ENCODE measurements at regions not wholly inside any gene's neighbourhood (a gene's known extent, or its start where the extent isn't known, plus 50 kb on each side); places are given as distances from the start of the nearest gene placed in this dataset.

GRCh38 chr9:23278561-23278960, 547.5 kb downstream of the ELAVL2 start:
- no peak overlapping the region for H3K4me3 ChIP-seq (ENCODE audit: low read depth, low read length)
- H3K27me3 ChIP-seq (ENCODE audit: insufficient read depth, low read length), result no peaks in the 10 kb centered on the region
- no peak overlapping the region for H2AFZ ChIP-seq (ENCODE audit: insufficient read depth, low read length, poor library complexity)
- H3K9ac ChIP-seq (ENCODE audit: low read length), result no peak overlapping the region
- H3K18ac ChIP-seq (ENCODE audit: low read length), result no peak overlapping the region
- no peaks in the 10 kb centered on the region for H3K79me2 ChIP-seq (ENCODE audit: control insufficient read depth, insufficient read depth, low read length, poor library complexity)
- H3K79me1 ChIP-seq (ENCODE audit: low read length), result no peaks in the 10 kb centered on the region
- H4K8ac ChIP-seq (ENCODE audit: low read depth, low read length), result no peak overlapping the region
- no peak overlapping the region for H2AK5ac ChIP-seq (ENCODE audit: low read length)
- H3K23ac ChIP-seq (ENCODE audit: low read length), result no peak overlapping the region
- no peak overlapping the region for H3K27ac ChIP-seq (ENCODE audit: low read depth, low read length)
- no peak overlapping the region for H2BK12ac ChIP-seq (ENCODE audit: low read length)
- H3K4me1 ChIP-seq (ENCODE audit: control insufficient read depth in 1 of 2, insufficient read depth in 2 of 2, low read length in 2 of 2), result no peaks in the 10 kb centered on the region
- H3K14ac ChIP-seq (ENCODE audit: low read length), result no peak overlapping the region
- H3K4ac ChIP-seq (ENCODE audit: low read depth, low read length), result no peak overlapping the region
- H4K12ac ChIP-seq (ENCODE audit: low read depth, low read length), result no peak overlapping the region
- no peaks in the 10 kb centered on the region for H3K9me3 ChIP-seq (ENCODE audit: insufficient read depth, low read depth, low read length)
- no peak for DNase-seq
- no peak overlapping the region for H2BK5ac ChIP-seq (ENCODE audit: low read depth, low read length, poor library complexity)
- no peak overlapping the region for H3K4me2 ChIP-seq (ENCODE audit: low read length)
- no peak overlapping the region for H2BK120ac ChIP-seq (ENCODE audit: insufficient read depth, low read length, poor library complexity)
- no peak overlapping the region for H4K91ac ChIP-seq (ENCODE audit: low read depth, low read length)
- H3K36me3 ChIP-seq (ENCODE audit: control insufficient read depth in 1 of 2, insufficient read depth in 2 of 2, low read length in 2 of 2), result no peaks in the 10 kb centered on the region

GRCh38 chr9:23287390-23287789, 538.6 kb downstream of the ELAVL2 start:
- DNase-seq, result no peak
- Histone ChIP-seq H4K8ac (ENCODE audit: low read depth, low read length) (no peak overlapping the region), H3K27me3 (ENCODE audit: insufficient read depth, low read length) (no peaks in the 10 kb centered on the region), H3K4me3 (ENCODE audit: low read depth, low read length) (no peak overlapping the region), H2AK5ac (ENCODE audit: low read length) (no peak overlapping the region), H4K91ac (ENCODE audit: low read depth, low read length) (no peak overlapping the region), H3K79me2 (ENCODE audit: control insufficient read depth, insufficient read depth, low read length, poor library complexity) (no peaks in the 10 kb centered on the region), H2BK5ac (ENCODE audit: low read depth, low read length, poor library complexity) (no peak overlapping the region), H2BK120ac (ENCODE audit: insufficient read depth, low read length, poor library complexity) (no peak overlapping the region), H3K9me3 (ENCODE audit: insufficient read depth, low read depth, low read length) (no peaks in the 10 kb centered on the region), H2BK12ac (ENCODE audit: low read length) (no peak overlapping the region), H3K23ac (ENCODE audit: low read length) (no peak overlapping the region), H4K12ac (ENCODE audit: low read depth, low read length) (no peak overlapping the region), H3K27ac (ENCODE audit: low read depth, low read length) (no peak overlapping the region), H2AFZ (ENCODE audit: insufficient read depth, low read length, poor library complexity) (no peak overlapping the region), H3K4ac (ENCODE audit: low read depth, low read length) (no peak overlapping the region), H3K18ac (ENCODE audit: low read length) (no peak overlapping the region), H3K36me3 (ENCODE audit: control insufficient read depth in 1 of 2, insufficient read depth in 2 of 2, low read length in 2 of 2) (no peaks in the 10 kb centered on the region), H3K79me1 (ENCODE audit: low read length) (no peaks in the 10 kb centered on the region), H3K4me1 (ENCODE audit: control insufficient read depth in 1 of 2, insufficient read depth in 2 of 2, low read length in 2 of 2) (no peaks in the 10 kb centered on the region), H3K9ac (ENCODE audit: low read length) (no peak overlapping the region), H3K14ac (ENCODE audit: low read length) (no peak overlapping the region), H3K4me2 (ENCODE audit: low read length) (no peak overlapping the region)
- no CpG with 5 or more reads among the region's 1 CpG for WGBS (ENCODE audit: extremely low coverage, insufficient coverage, insufficient read length)

- Histone ChIP-seq H2AFZ (ENCODE audit: insufficient read depth, low read length, poor library complexity) (no peak overlapping the region), H3K9me3 (ENCODE audit: insufficient read depth, low read depth, low read length) (no peaks in the 10 kb centered on the region), H2AK5ac (ENCODE audit: low read length) (no peak overlapping the region), H4K91ac (ENCODE audit: low read depth, low read length) (no peak overlapping the region), H2BK120ac (ENCODE audit: insufficient read depth, low read length, poor library complexity) (no peak overlapping the region), H3K14ac (ENCODE audit: low read length) (no peak overlapping the region), H2BK12ac (ENCODE audit: low read length) (no peak overlapping the region), H3K4me2 (ENCODE audit: low read length) (no peak overlapping the region), H3K79me1 (ENCODE audit: low read length) (no peaks in the 10 kb centered on the region), H3K36me3 (ENCODE audit: control insufficient read depth in 1 of 2, insufficient read depth in 2 of 2, low read length in 2 of 2) (no peaks in the 10 kb centered on the region), H3K9ac (ENCODE audit: low read length) (no peak overlapping the region), H3K79me2 (ENCODE audit: control insufficient read depth, insufficient read depth, low read length, poor library complexity) (no peaks in the 10 kb centered on the region), H3K4me1 (ENCODE audit: control insufficient read depth in 1 of 2, insufficient read depth in 2 of 2, low read length in 2 of 2) (no peaks in the 10 kb centered on the region), H3K23ac (ENCODE audit: low read length) (no peak overlapping the region), H3K27me3 (ENCODE audit: insufficient read depth, low read length) (no peaks in the 10 kb centered on the region), H3K4me3 (ENCODE audit: low read depth, low read length) (no peak overlapping the region), H4K12ac (ENCODE audit: low read depth, low read length) (no peak overlapping the region), H3K4ac (ENCODE audit: low read depth, low read length) (no peak overlapping the region), H3K18ac (ENCODE audit: low read length) (no peak overlapping the region), H2BK5ac (ENCODE audit: low read depth, low read length, poor library complexity) (no peak overlapping the region), H4K8ac (ENCODE audit: low read depth, low read length) (no peak overlapping the region), H3K27ac (ENCODE audit: low read depth, low read length) (no peak overlapping the region)
- DNase-seq, result no peak
- WGBS (ENCODE audit: extremely low coverage, insufficient coverage, insufficient read length), result no CpG with 5 or more reads among the region's 4 CpGs
Measured at GRCh38 chr9:23288545-23288944, 537.5 kb downstream of the ELAVL2 start.

GRCh38 chr9:23290973-23291372, 535.1 kb downstream of the ELAVL2 start:
- Histone ChIP-seq H3K9ac (ENCODE audit: low read length) (no peak overlapping the region), H3K4ac (ENCODE audit: low read depth, low read length) (no peak overlapping the region), H3K18ac (ENCODE audit: low read length) (no peak overlapping the region), H2AFZ (ENCODE audit: insufficient read depth, low read length, poor library complexity) (no peak overlapping the region), H2BK12ac (ENCODE audit: low read length) (no peak overlapping the region), H3K4me1 (ENCODE audit: control insufficient read depth in 1 of 2, insufficient read depth in 2 of 2, low read length in 2 of 2) (no peaks in the 10 kb centered on the region), H2AK5ac (ENCODE audit: low read length) (no peak overlapping the region), H3K27ac (ENCODE audit: low read depth, low read length) (no peak overlapping the region), H3K27me3 (ENCODE audit: insufficient read depth, low read length) (no peaks in the 10 kb centered on the region), H3K79me2 (ENCODE audit: control insufficient read depth, insufficient read depth, low read length, poor library complexity) (no peaks in the 10 kb centered on the region), H3K36me3 (ENCODE audit: control insufficient read depth in 1 of 2, insufficient read depth in 2 of 2, low read length in 2 of 2) (no peaks in the 10 kb centered on the region), H2BK120ac (ENCODE audit: insufficient read depth, low read length, poor library complexity) (no peak overlapping the region), H4K91ac (ENCODE audit: low read depth, low read length) (no peak overlapping the region), H2BK5ac (ENCODE audit: low read depth, low read length, poor library complexity) (no peak overlapping the region), H3K4me2 (ENCODE audit: low read length) (no peak overlapping the region), H3K4me3 (ENCODE audit: low read depth, low read length) (no peak overlapping the region), H4K12ac (ENCODE audit: low read depth, low read length) (no peak overlapping the region), H3K79me1 (ENCODE audit: low read length) (no peaks in the 10 kb centered on the region), H4K8ac (ENCODE audit: low read depth, low read length) (no peak overlapping the region), H3K9me3 (ENCODE audit: insufficient read depth, low read depth, low read length) (no peaks in the 10 kb centered on the region), H3K14ac (ENCODE audit: low read length) (no peak overlapping the region), H3K23ac (ENCODE audit: low read length) (no peak overlapping the region)
- no CpG with 5 or more reads among the region's 4 CpGs for WGBS (ENCODE audit: extremely low coverage, insufficient coverage, insufficient read length)
- DNase-seq, result no peak

- Histone ChIP-seq H3K4ac (ENCODE audit: low read depth, low read length) (no peak overlapping the region), H3K14ac (ENCODE audit: low read length) (no peak overlapping the region), H3K23ac (ENCODE audit: low read length) (no peak overlapping the region), H3K79me1 (ENCODE audit: low read length) (no peaks in the 10 kb centered on the region), H4K91ac (ENCODE audit: low read depth, low read length) (no peak overlapping the region), H3K36me3 (ENCODE audit: control insufficient read depth in 1 of 2, insufficient read depth in 2 of 2, low read length in 2 of 2) (no peaks in the 10 kb centered on the region), H3K79me2 (ENCODE audit: control insufficient read depth, insufficient read depth, low read length, poor library complexity) (no peaks in the 10 kb centered on the region), H2BK5ac (ENCODE audit: low read depth, low read length, poor library complexity) (no peak overlapping the region), H2BK120ac (ENCODE audit: insufficient read depth, low read length, poor library complexity) (no peak overlapping the region), H3K4me2 (ENCODE audit: low read length) (no peak overlapping the region), H3K9me3 (ENCODE audit: insufficient read depth, low read depth, low read length) (no peaks in the 10 kb centered on the region), H3K18ac (ENCODE audit: low read length) (no peak overlapping the region), H4K12ac (ENCODE audit: low read depth, low read length) (no peak overlapping the region), H3K9ac (ENCODE audit: low read length) (no peak overlapping the region), H3K4me1 (ENCODE audit: control insufficient read depth in 1 of 2, insufficient read depth in 2 of 2, low read length in 2 of 2) (no peaks in the 10 kb centered on the region), H2AK5ac (ENCODE audit: low read length) (no peak overlapping the region), H2AFZ (ENCODE audit: insufficient read depth, low read length, poor library complexity) (no peak overlapping the region), H3K4me3 (ENCODE audit: low read depth, low read length) (no peak overlapping the region), H2BK12ac (ENCODE audit: low read length) (no peak overlapping the region), H3K27ac (ENCODE audit: low read depth, low read length) (no peak overlapping the region), H3K27me3 (ENCODE audit: insufficient read depth, low read length) (no peaks in the 10 kb centered on the region), H4K8ac (ENCODE audit: low read depth, low read length) (no peak overlapping the region)
- DNase-seq, result no peak
- no CpG with 5 or more reads among the region's 4 CpGs for WGBS (ENCODE audit: extremely low coverage, insufficient coverage, insufficient read length)
Measured at GRCh38 chr9:23302281-23302680, 523.8 kb downstream of the ELAVL2 start.
